MG63 (cell line): ENCODE measurements at regions not wholly inside any gene's neighbourhood (a gene's known extent, or its start where the extent isn't known, plus 50 kb on each side); places are given as distances from the start of the nearest gene placed in this dataset.
A peak's percentile ranks its signal among the peaks of the same experiment; 100 is the strongest.

ENCODE experiments used
- DNase-seq: peaks from one replicate; pipeline ENCODE4 v3.0.0-alpha.2; 2020
- H3K27me3 ChIP-seq: fragments of 250-450 bp; sonication (Bioruptor Pico); 2 replicates; pipeline ENCODE4 v1.5.1; 2020; ENCODE audit warnings: mild to moderate bottlenecking, moderate library complexity
- H3K36me3 ChIP-seq: fragments of 250-450 bp; sonication (Bioruptor Pico); 2 replicates; pipeline ENCODE4 v1.5.1; 2020; ENCODE audit warnings: mild to moderate bottlenecking, moderate library complexity
- H3K4me3 ChIP-seq: fragments of 250-450 bp; sonication (Bioruptor Pico); 2 replicates; pipeline ENCODE4 v1.5.1; 2020; ENCODE audit warnings: mild to moderate bottlenecking, moderate library complexity
- H3K9me3 ChIP-seq: fragments of 250-450 bp; sonication (Bioruptor Pico); 2 replicates; pipeline ENCODE4 v1.5.1; 2020; ENCODE audit warnings: mild to moderate bottlenecking, moderate library complexity

- no peak for DNase-seq
- H3K4me3 ChIP-seq: no peak overlapping the region
- H3K36me3 ChIP-seq: no peaks in the 10 kb centered on the region
- H3K27me3 ChIP-seq: no peaks in the 10 kb centered on the region
- H3K9me3 ChIP-seq: no peaks in the 10 kb centered on the region
These were observed 183.4 kb upstream of the CNR1 start for GRCh38 chr6:88349511-88349910.

DNA sequence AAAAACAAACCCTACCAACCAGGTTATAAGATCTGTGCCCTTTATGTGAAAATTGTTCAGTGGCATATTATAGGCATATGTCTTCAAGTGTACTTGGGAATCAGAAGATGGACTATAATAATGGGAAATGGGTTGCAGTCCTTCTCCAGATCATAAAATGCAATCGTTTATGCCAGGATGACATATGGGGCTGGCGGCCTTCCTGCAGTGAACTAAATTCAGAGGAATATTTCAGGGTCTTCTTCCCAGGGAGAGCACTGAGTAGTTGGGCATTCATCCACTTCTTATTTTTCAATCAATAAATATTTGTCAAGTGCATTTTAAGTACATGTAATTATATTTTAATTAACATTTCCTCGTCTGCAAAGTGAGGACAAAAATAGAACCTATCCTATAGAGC lies 176.2 kb upstream of the CNR1 start:
- Histone ChIP-seq H3K36me3 (no peaks in the 10 kb centered on the region), H3K4me3 (no peak overlapping the region), H3K27me3 (no peaks in the 10 kb centered on the region), H3K9me3 (no peaks in the 10 kb centered on the region)
- no peak for DNase-seq

GRCh38 chr6:88339761-88340160 lies 173.6 kb upstream of the CNR1 start:
- DNase-seq: no peak
- no peaks in the 10 kb centered on the region for H3K36me3 ChIP-seq
- no peaks in the 10 kb centered on the region for H3K27me3 ChIP-seq
- no peak overlapping the region for H3K4me3 ChIP-seq
- H3K9me3 ChIP-seq: no peaks in the 10 kb centered on the region

- no peak for DNase-seq
- H3K36me3 ChIP-seq: no peaks in the 10 kb centered on the region
- no peak overlapping the region for H3K4me3 ChIP-seq
- no peaks in the 10 kb centered on the region for H3K27me3 ChIP-seq
- no peaks in the 10 kb centered on the region for H3K9me3 ChIP-seq
These were observed 155.2 kb upstream of the CNR1 start for GRCh38 chr6:88321306-88321705.

- no peaks in the 10 kb centered on the region for H3K36me3 ChIP-seq
- DNase-seq: peak; percentile 88
- no peak overlapping the region for H3K4me3 ChIP-seq
- peaks cover 2% of the 10 kb centered on the region; the same call in 1 of the 2 replicates for H3K9me3 ChIP-seq
- no peaks in the 10 kb centered on the region for H3K27me3 ChIP-seq
These were observed 145.4 kb upstream of the CNR1 start for GRCh38 chr6:88311561-88311960.

DNA sequence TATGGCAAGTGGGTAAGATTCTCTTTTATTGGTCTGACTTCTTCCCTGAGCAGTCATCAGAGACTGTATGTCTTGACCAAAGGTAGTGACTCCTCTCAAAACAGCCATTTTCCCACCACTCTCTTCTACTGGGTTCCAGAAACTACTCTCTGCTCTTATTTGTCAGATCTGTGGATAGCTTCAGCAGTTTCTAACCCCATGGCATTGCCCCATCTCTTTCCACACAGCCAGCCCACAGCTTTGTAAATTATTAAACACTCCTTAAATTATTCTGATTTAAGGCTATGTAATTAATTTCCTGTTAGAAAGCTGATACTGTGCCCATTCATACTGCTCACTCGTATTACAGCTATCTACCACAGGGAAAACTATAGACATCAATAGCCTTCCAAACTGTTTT lies 138.4 kb upstream of the CNR1 start:
- DNase-seq: no peak
- no peaks in the 10 kb centered on the region for H3K27me3 ChIP-seq
- H3K36me3 ChIP-seq: no peaks in the 10 kb centered on the region
- H3K4me3 ChIP-seq: no peak overlapping the region
- H3K9me3 ChIP-seq: peaks cover 2% of the 10 kb centered on the region; the same call in 1 of the 2 replicates

DNA sequence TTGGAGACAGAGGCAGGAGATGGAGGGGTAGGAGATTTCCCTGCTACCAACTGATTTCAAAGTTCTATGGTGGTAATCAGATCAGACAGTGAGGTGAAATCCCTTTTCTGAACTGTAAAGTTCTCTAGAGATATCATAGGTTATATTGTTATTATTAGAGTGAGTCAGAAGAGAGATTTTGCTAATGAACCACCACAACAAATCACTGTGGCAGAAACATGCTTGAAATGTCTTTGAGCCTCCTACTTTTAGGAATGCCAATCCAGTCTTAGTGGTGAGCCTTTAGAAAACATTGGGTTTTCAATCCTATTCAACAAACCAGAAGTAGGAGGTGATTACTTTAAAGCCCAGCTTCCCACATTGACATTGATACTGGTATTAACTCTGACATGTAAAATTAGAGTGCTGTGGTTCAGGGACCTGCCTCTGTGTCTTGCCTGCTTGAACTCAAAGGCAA lies 136.7 kb upstream of the CNR1 start:
- Histone ChIP-seq H3K27me3 (no peaks in the 10 kb centered on the region), H3K4me3 (no peak overlapping the region), H3K9me3 (no peaks in the 10 kb centered on the region), H3K36me3 (no peaks in the 10 kb centered on the region)
- DNase-seq: no peak

- DNase-seq: no peak
- no peak overlapping the region for H3K4me3 ChIP-seq
- no peaks in the 10 kb centered on the region for H3K9me3 ChIP-seq
- no peaks in the 10 kb centered on the region for H3K27me3 ChIP-seq
- H3K36me3 ChIP-seq: no peaks in the 10 kb centered on the region
These were observed 136.0 kb upstream of the CNR1 start for GRCh38 chr6:88301888-88302768.

GRCh38 chr6:88301256-88301655 lies 135.1 kb upstream of the CNR1 start:
- Histone ChIP-seq H3K4me3 (no peak overlapping the region), H3K9me3 (no peaks in the 10 kb centered on the region), H3K36me3 (no peaks in the 10 kb centered on the region), H3K27me3 (no peaks in the 10 kb centered on the region)
- DNase-seq: no peak

- no peak for DNase-seq
- H3K36me3 ChIP-seq: no peaks in the 10 kb centered on the region
- no peaks in the 10 kb centered on the region for H3K27me3 ChIP-seq
- no peaks in the 10 kb centered on the region for H3K9me3 ChIP-seq
- H3K4me3 ChIP-seq: no peak overlapping the region
These were observed 132.1 kb upstream of the CNR1 start for GRCh38 chr6:88298066-88298845.

GRCh38 chr6:88296694-88297093 lies 130.5 kb upstream of the CNR1 start:
- no peak overlapping the region for H3K4me3 ChIP-seq
- no peaks in the 10 kb centered on the region for H3K27me3 ChIP-seq
- no peaks in the 10 kb centered on the region; the same call in 1 of the 2 replicates for H3K9me3 ChIP-seq
- H3K36me3 ChIP-seq: no peaks in the 10 kb centered on the region
- no peak for DNase-seq

- no peaks in the 10 kb centered on the region for H3K36me3 ChIP-seq
- H3K9me3 ChIP-seq: no peaks in the 10 kb centered on the region; the same call in 1 of the 2 replicates
- H3K4me3 ChIP-seq: no peak overlapping the region
- no peak for DNase-seq
- no peaks in the 10 kb centered on the region for H3K27me3 ChIP-seq
These were observed 129.5 kb upstream of the CNR1 start for GRCh38 chr6:88295663-88296062.

DNA sequence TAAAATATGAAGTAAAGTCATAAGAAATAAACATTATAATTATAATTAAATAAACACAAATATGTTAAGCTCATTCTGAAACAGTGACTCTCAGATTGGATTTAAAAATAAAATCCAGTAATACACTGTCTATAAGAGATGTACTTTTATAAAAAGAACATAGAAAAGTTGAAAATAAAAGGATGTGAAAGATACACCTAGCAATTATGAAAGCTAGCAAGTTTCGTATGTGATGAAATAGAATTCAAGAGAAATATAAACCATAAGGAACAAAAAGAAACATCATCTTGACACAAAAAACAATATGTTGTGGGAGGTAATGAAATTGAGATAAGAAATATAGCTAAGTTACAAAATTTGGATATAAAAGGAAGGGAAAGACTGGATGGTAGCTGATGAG lies 128.6 kb upstream of the CNR1 start:
- DNase-seq: no peak
- H3K4me3 ChIP-seq: no peak overlapping the region
- no peaks in the 10 kb centered on the region for H3K36me3 ChIP-seq
- no peaks in the 10 kb centered on the region; the same call in 1 of the 2 replicates for H3K9me3 ChIP-seq
- H3K27me3 ChIP-seq: no peaks in the 10 kb centered on the region

DNA sequence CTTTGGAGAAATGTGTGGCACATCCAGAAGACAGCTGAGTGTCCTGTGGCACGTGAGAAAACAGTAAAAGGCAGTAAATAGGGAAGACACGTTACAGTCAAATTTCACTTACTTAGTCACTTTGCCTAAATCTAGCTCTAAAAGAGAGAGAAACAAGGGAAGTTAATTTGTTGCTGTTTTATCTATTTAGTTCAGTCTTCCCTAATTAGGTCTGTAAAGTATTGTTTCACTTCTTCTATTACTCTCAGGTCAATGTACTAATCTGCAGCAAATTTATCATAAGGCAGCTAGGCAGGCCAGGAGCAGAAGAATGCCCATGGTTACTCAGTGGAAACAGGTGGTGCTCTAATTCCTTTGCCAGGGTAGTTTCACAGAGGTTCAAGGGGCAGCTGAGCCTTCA lies 124.3 kb upstream of the CNR1 start:
- Histone ChIP-seq H3K4me3 (no peak overlapping the region), H3K27me3 (0 out of 2 replicates have a peak, but pooled peaks cover 2% of the 10 kb centered on the region), H3K36me3 (no peaks in the 10 kb centered on the region), H3K9me3 (peaks cover 8% of the 10 kb centered on the region)
- DNase-seq: no peak

DNA sequence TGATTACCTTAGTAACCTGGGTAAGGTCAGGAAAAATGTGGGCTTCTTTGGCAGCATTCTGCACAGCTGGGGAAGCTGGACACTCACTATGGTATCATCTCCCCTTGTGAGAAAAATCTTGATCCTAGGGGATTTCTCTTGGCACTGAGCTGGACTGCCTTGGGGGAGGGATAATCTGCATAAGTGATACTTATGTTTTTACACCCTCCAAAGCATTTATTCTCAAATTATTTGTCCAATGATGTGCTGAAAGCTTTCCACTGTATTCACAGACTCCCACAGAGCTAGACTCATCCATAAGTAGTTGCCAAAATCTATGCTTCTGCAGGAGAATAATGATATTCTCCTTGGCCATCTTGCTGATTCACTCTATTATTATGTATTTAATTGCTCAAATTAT lies 121.5 kb upstream of the CNR1 start:
- DNase-seq: no peak
- Histone ChIP-seq H3K36me3 (no peaks in the 10 kb centered on the region), H3K27me3 (0 out of 2 replicates have a peak, but pooled peaks cover 2% of the 10 kb centered on the region), H3K9me3 (peaks cover 8% of the 10 kb centered on the region), H3K4me3 (no peak overlapping the region)

- Histone ChIP-seq H3K27me3 (no peaks in the 10 kb centered on the region), H3K36me3 (no peaks in the 10 kb centered on the region), H3K9me3 (no peaks in the 10 kb centered on the region), H3K4me3 (no peak overlapping the region)
- no peak for DNase-seq
These were observed 110.2 kb upstream of the CNR1 start for GRCh38 chr6:88276331-88276730.

DNA sequence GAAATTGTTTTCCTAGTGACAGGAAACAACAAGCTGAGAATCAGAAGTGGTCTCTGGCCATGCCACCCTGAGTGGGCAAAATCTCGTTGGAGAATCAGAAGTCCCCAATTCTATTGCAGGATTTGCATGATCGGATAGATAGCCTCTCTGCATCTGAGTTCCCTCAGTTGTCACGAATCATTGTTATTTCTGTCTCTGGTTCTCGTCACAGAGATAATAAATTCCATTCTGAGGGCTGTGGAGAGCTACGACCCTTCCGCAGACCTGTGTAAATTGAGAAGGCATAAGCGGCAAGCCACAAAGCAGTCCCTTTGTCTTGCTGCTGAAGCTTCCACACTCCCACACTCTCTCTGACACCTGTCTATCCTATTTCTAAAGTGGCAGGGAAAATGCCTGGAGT lies 102.4 kb upstream of the CNR1 start:
- no peaks in the 10 kb centered on the region for H3K27me3 ChIP-seq
- no peaks in the 10 kb centered on the region for H3K9me3 ChIP-seq
- no peak overlapping the region for H3K4me3 ChIP-seq
- no peaks in the 10 kb centered on the region for H3K36me3 ChIP-seq
- no peak for DNase-seq
